Type B pancreatic cell (in vitro differentiated cells): ENCODE measurements at regions not wholly inside any gene's neighbourhood (a gene's known extent, or its start where the extent isn't known, plus 50 kb on each side); places are given as distances from the start of the nearest gene placed in this dataset.
"Not testable (repeated sequence)": the region's sequence is repeated elsewhere in the genome, so short reads cannot be mapped to it uniquely, and the experiment has no call there.

ENCODE experiments used
- DNase-seq: peaks from one replicate; pipeline ENCODE4 v3.0.0; 2021; ENCODE audit warnings: mixed read lengths; ENCODE audit not compliant: unreplicated experiment; ENCODE audit errors: extremely low spot score
- H3K27ac Mint-ChIP-seq: 2 replicates; pipeline ENCODE4 v1.8.0; 2021; ENCODE audit warnings: mild to moderate bottlenecking, mixed read lengths
- H3K27me3 Mint-ChIP-seq: 2 replicates; pipeline ENCODE4 v1.8.0; 2021; ENCODE audit warnings: mixed read lengths
- H3K36me3 Mint-ChIP-seq: 2 replicates; pipeline ENCODE4 v1.8.0; 2021; ENCODE audit warnings: mixed read lengths
- H3K4me1 Mint-ChIP-seq: one replicate; pipeline ENCODE4 v1.8.0; 2021; ENCODE audit warnings: mixed read lengths; ENCODE audit not compliant: unreplicated experiment
- H3K4me3 Mint-ChIP-seq: 2 replicates; pipeline ENCODE4 v1.8.0; 2021; ENCODE audit warnings: mild to moderate bottlenecking, mixed read lengths
- H3K9me3 Mint-ChIP-seq: 2 replicates; pipeline ENCODE4 v1.8.0; 2021; ENCODE audit warnings: mixed read lengths
- TF ChIP-seq, protein P1 (sequence below): fragments of 200-600 bp; sonication (generic); conservative IDR thresholded peaks from 2 replicates; pipeline ENCODE4 v1.5.0; 2021; ENCODE audit warnings: antibody characterized with exemption, mild to moderate bottlenecking

DNA sequence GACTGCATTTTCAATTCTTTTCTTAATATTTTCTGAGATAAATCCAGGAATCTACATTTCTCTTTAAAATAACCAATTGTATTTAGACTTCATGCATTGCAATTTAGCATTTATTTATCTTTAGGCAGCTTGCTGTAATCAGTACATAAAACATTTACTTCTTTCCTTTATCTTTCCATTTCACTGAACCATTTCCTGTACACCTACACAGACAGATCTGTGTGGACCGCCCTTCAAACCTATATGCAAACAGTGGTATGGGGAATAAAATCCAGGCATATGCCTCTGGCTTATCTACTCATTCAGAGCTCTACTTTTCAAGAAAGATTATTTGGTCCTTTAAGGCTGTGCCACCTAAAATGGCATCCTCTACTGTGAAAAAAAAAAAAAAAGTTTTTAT, 640.0 kb downstream of the MAT2B start:
- Mint-ChIP-seq H3K27me3 (no peaks in the 10 kb centered on the region), H3K4me3 (no peak overlapping the region), H3K27ac (no peak overlapping the region), H3K9me3 (no peaks in the 10 kb centered on the region), H3K4me1 (no peaks in the 10 kb centered on the region), H3K36me3 (no peaks in the 10 kb centered on the region)
- no peak for DNase-seq
- TF ChIP-seq, protein P1, sequence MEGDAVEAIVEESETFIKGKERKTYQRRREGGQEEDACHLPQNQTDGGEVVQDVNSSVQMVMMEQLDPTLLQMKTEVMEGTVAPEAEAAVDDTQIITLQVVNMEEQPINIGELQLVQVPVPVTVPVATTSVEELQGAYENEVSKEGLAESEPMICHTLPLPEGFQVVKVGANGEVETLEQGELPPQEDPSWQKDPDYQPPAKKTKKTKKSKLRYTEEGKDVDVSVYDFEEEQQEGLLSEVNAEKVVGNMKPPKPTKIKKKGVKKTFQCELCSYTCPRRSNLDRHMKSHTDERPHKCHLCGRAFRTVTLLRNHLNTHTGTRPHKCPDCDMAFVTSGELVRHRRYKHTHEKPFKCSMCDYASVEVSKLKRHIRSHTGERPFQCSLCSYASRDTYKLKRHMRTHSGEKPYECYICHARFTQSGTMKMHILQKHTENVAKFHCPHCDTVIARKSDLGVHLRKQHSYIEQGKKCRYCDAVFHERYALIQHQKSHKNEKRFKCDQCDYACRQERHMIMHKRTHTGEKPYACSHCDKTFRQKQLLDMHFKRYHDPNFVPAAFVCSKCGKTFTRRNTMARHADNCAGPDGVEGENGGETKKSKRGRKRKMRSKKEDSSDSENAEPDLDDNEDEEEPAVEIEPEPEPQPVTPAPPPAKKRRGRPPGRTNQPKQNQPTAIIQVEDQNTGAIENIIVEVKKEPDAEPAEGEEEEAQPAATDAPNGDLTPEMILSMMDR, result no peak

DNA sequence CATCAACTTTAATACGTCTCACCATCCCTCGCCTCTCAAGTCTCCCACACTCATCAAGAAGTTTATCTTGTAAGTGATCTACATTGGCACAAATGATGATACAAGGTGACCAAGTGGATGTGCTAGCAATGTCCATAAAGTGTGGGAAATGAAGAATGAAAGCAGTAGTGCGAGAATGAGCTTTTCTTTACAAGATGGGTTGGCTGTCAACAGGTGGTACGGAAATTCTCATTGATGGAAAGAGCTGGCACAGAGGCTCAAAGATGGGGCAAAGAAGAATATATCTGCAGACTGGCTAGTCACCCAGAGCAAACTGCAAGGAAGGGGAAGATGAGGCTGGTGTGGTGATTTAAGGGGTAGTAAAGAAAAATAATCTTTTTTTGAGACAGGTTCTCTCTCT, 640.8 kb downstream of the MAT2B start:
- DNase-seq, result no peak
- Mint-ChIP-seq H3K27ac (no peak overlapping the region), H3K9me3 (no peaks in the 10 kb centered on the region), H3K4me3 (no peak overlapping the region), H3K4me1 (no peaks in the 10 kb centered on the region), H3K27me3 (no peaks in the 10 kb centered on the region), H3K36me3 (no peaks in the 10 kb centered on the region)
- TF ChIP-seq, protein P1, result no peak

GRCh38 chr5:164148292-164148691, 642.9 kb downstream of the MAT2B start:
- H3K9me3 Mint-ChIP-seq, result peaks cover 3% of the 10 kb centered on the region
- H3K4me3 Mint-ChIP-seq, result no peak overlapping the region
- no peaks in the 10 kb centered on the region for H3K4me1 Mint-ChIP-seq
- TF ChIP-seq, protein P1, result no peak
- no peaks in the 10 kb centered on the region for H3K27me3 Mint-ChIP-seq
- H3K36me3 Mint-ChIP-seq, result no peaks in the 10 kb centered on the region
- DNase-seq, result no peak
- H3K27ac Mint-ChIP-seq, result no peak overlapping the region

- DNase-seq, H3K27me3 Mint-ChIP-seq, H3K36me3 Mint-ChIP-seq, H3K27ac Mint-ChIP-seq, H3K4me3 Mint-ChIP-seq, H3K9me3 Mint-ChIP-seq, H3K4me1 Mint-ChIP-seq: not testable (repeated sequence)
Measured at GRCh38 chr5:164152539-164152938, 647.1 kb downstream of the MAT2B start.

- H3K4me3 Mint-ChIP-seq, result no peak overlapping the region
- TF ChIP-seq, protein P1, result no peak
- no peaks in the 10 kb centered on the region for H3K27me3 Mint-ChIP-seq
- DNase-seq, result no peak
- H3K4me1 Mint-ChIP-seq, result peaks cover 5% of the 10 kb centered on the region
- H3K36me3 Mint-ChIP-seq, result no peaks in the 10 kb centered on the region
- H3K27ac Mint-ChIP-seq, result no peak overlapping the region
- peaks cover 4% of the 10 kb centered on the region for H3K9me3 Mint-ChIP-seq
Measured at GRCh38 chr5:164153469-164154172, 648.2 kb downstream of the MAT2B start.

DNA sequence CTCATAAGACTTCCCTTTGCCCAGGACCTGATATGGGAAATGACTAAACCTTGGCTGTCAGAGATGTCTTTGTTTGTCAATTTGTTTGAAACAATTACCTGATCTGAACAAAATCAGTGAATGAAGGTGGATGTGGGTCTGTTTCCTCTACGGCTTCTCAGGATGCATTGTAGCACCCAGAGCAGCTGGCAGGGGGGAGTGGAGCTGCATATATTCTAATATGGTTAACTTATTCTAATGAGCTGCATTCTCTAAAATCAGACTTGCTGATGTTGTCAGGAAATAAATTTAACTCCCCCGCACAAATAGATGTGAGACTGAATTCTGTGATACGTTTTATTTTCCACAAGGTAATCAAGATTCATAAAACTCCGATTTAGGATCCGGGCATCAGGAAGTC, 665.4 kb downstream of the MAT2B start:
- H3K4me1 Mint-ChIP-seq, result peaks cover 3% of the 10 kb centered on the region
- no peaks in the 10 kb centered on the region for H3K9me3 Mint-ChIP-seq
- no peaks in the 10 kb centered on the region for H3K27me3 Mint-ChIP-seq
- H3K4me3 Mint-ChIP-seq, result no peak overlapping the region
- TF ChIP-seq, protein P1, result no peak
- H3K36me3 Mint-ChIP-seq, result no peaks in the 10 kb centered on the region
- no peak for DNase-seq
- H3K27ac Mint-ChIP-seq, result no peak overlapping the region
